Naive B cell (primary cell): ENCODE measurements at regions not wholly inside any gene's neighbourhood (a gene's known extent, or its start where the extent isn't known, plus 50 kb on each side); places are given as distances from the start of the nearest gene placed in this dataset.
A peak's percentile ranks its signal among the peaks of the same experiment; 100 is the strongest.
"Not testable (repeated sequence)": the region's sequence is repeated elsewhere in the genome, so short reads cannot be mapped to it uniquely, and the experiment has no call there.

Experiments used
- ATAC-seq, 2 donors: fragments of 150-1000 bp; cut with Tn5 transposase; 2 replicates each; pipeline ENCODE4 v1.10.0; 2021; ENCODE audit warnings: low read depth in 2 of 2, mild to moderate bottlenecking in 2 of 2, moderate library complexity in 2 of 2
- DNase-seq: peaks from one replicate; pipeline ENCODE4 v3.0.0; 2022
- H3K27ac Mint-ChIP-seq, 6 donors: one replicate each; pipeline ENCODE4 v1.8.0; 2020 to 2022; ENCODE audit warnings: mild to moderate bottlenecking in 6 of 6, mixed read lengths in 6 of 6, moderate library complexity in 5 of 6, inconsistent platforms in 2 of 6
- H3K27me3 Mint-ChIP-seq, 3 donors: one replicate each; pipeline ENCODE4 v1.8.0; 2021 to 2022; ENCODE audit warnings: mixed read lengths in 3 of 3, mild to moderate bottlenecking in 1 of 3
- H3K36me3 Mint-ChIP-seq, 2 donors: one replicate each; pipeline ENCODE4 v1.8.0; 2020 to 2022; ENCODE audit warnings: mixed read lengths in 2 of 2, inconsistent platforms in 1 of 2, mild to moderate bottlenecking in 1 of 2
- H3K4me1 Mint-ChIP-seq, 3 donors: one replicate each; pipeline ENCODE4 v1.8.0; 2020 to 2022; ENCODE audit warnings: mixed read lengths in 3 of 3, inconsistent platforms in 1 of 3, mild to moderate bottlenecking in 1 of 3, moderate library complexity in 1 of 3
- H3K4me3 Mint-ChIP-seq, 8 donors: one replicate each; pipeline ENCODE4 v1.8.0; 2020 to 2022; ENCODE audit warnings: mild to moderate bottlenecking in 8 of 8, mixed read lengths in 8 of 8, moderate library complexity in 8 of 8, inconsistent platforms in 2 of 8
- H3K9me3 Mint-ChIP-seq, 7 donors: one replicate each; pipeline ENCODE4 v1.8.0; 2020 to 2022; ENCODE audit warnings: mixed read lengths in 7 of 7, mild to moderate bottlenecking in 5 of 7, inconsistent platforms in 2 of 7, moderate library complexity in 1 of 7

GRCh38 chr17:6373599-6373998 is 61.3 kb downstream of the AIPL1 start:
- H3K9me3 Mint-ChIP-seq: peaks cover 0 to 22% (median 9%) of the 10 kb centered on the region in 7 donors
- H3K4me1 Mint-ChIP-seq: peaks cover 10 to 17% (median 16%) of the 10 kb centered on the region in 3 donors
- peak overlapping the region in 1 of 8 donors; percentile 44 for H3K4me3 Mint-ChIP-seq
- H3K27me3 Mint-ChIP-seq: peaks cover 27 to 47% (median 28%) of the 10 kb centered on the region in 3 donors
- ATAC-seq: peak; percentile 55 to 56
- peak overlapping the region in 1 of 6 donors; percentile 50 for H3K27ac Mint-ChIP-seq
- H3K36me3 Mint-ChIP-seq, DNase-seq: not testable (repeated sequence)

- peaks cover 24 to 58% (median 51%) of the 10 kb centered on the region in 3 donors for H3K27me3 Mint-ChIP-seq
- ATAC-seq (no peak), DNase-seq (no peak)
- no peak overlapping the region for H3K4me3 Mint-ChIP-seq
- no peaks in the 10 kb centered on the region for H3K9me3 Mint-ChIP-seq
- H3K27ac Mint-ChIP-seq: no peak overlapping the region
- no peaks in the 10 kb centered on the region for H3K36me3 Mint-ChIP-seq
- no peaks in the 10 kb centered on the region for H3K4me1 Mint-ChIP-seq
Observed at GRCh38 chr17:6366221-6366666, 68.7 kb downstream of the AIPL1 start.

GRCh38 chr17:6365200-6365943 is 69.5 kb downstream of the AIPL1 start:
- H3K27me3 Mint-ChIP-seq: peaks cover 24 to 58% (median 49%) of the 10 kb centered on the region in 3 donors

GRCh38 chr17:6361733-6362132 is 73.2 kb downstream of the AIPL1 start:
- DNase-seq: no peak
- no peak overlapping the region for H3K4me3 Mint-ChIP-seq
- H3K27me3 Mint-ChIP-seq: peaks cover 21 to 55% (median 54%) of the 10 kb centered on the region in 3 donors
- no peaks in the 10 kb centered on the region for H3K4me1 Mint-ChIP-seq
- ATAC-seq: no peak
- H3K27ac Mint-ChIP-seq: no peak overlapping the region
- peaks cover 0 to 6% (median 0%) of the 10 kb centered on the region in 7 donors for H3K9me3 Mint-ChIP-seq
- H3K36me3 Mint-ChIP-seq: no peaks in the 10 kb centered on the region

More at GRCh38 chr17:6365200-6365943, 69.5 kb downstream of the AIPL1 start:
- Mint-ChIP-seq H3K4me1 (no peaks in the 10 kb centered on the region), H3K4me3 (no peak overlapping the region), H3K9me3 (peaks cover 0 to under 1% (median 0%) of the 10 kb centered on the region in 7 donors), H3K27ac (no peak overlapping the region), H3K36me3 (no peaks in the 10 kb centered on the region)
- DNase-seq (no peak), ATAC-seq (no peak)

- H3K9me3 Mint-ChIP-seq: peaks cover 0 to 6% (median 0%) of the 10 kb centered on the region in 7 donors
- H3K36me3 Mint-ChIP-seq: no peaks in the 10 kb centered on the region
- no peak for ATAC-seq
- DNase-seq: no peak
- no peak overlapping the region for H3K4me3 Mint-ChIP-seq
- H3K4me1 Mint-ChIP-seq: no peaks in the 10 kb centered on the region
- H3K27me3 Mint-ChIP-seq: peaks cover 14 to 43% (median 41%) of the 10 kb centered on the region in 3 donors
- peak overlapping the region in 1 of 6 donors; percentile 49 for H3K27ac Mint-ChIP-seq
Observed at GRCh38 chr17:6358131-6358530, 76.8 kb downstream of the AIPL1 start.

- ATAC-seq (no peak), DNase-seq (no peak)
- H3K9me3 Mint-ChIP-seq: peaks cover 0 to 6% (median 0%) of the 10 kb centered on the region in 7 donors
- no peaks in the 10 kb centered on the region for H3K4me1 Mint-ChIP-seq
- no peak overlapping the region for H3K27ac Mint-ChIP-seq
- no peak overlapping the region for H3K4me3 Mint-ChIP-seq
- H3K27me3 Mint-ChIP-seq: peaks cover 18 to 45% (median 39%) of the 10 kb centered on the region in 3 donors
- H3K36me3 Mint-ChIP-seq: no peaks in the 10 kb centered on the region
Observed at GRCh38 chr17:6356562-6356961, 78.4 kb downstream of the AIPL1 start.

GRCh38 chr17:6355196-6355595 is 79.7 kb downstream of the AIPL1 start:
- H3K36me3 Mint-ChIP-seq: no peaks in the 10 kb centered on the region
- DNase-seq: no peak
- H3K4me1 Mint-ChIP-seq: no peaks in the 10 kb centered on the region
- H3K27ac Mint-ChIP-seq: no peak overlapping the region
- no peak for ATAC-seq
- H3K9me3 Mint-ChIP-seq: peaks cover 0 to 4% (median 0%) of the 10 kb centered on the region in 7 donors
- H3K27me3 Mint-ChIP-seq: peaks cover 19 to 45% (median 44%) of the 10 kb centered on the region in 3 donors
- no peak overlapping the region for H3K4me3 Mint-ChIP-seq

- Mint-ChIP-seq H3K9me3 (no peaks in the 10 kb centered on the region), H3K27me3 (peaks cover 23 to 53% (median 41%) of the 10 kb centered on the region in 3 donors), H3K27ac (no peak overlapping the region), H3K36me3 (no peaks in the 10 kb centered on the region), H3K4me3 (no peak overlapping the region), H3K4me1 (no peaks in the 10 kb centered on the region)
- ATAC-seq (no peak), DNase-seq (no peak)
Observed at GRCh38 chr17:6352801-6353560, 81.9 kb downstream of the AIPL1 start.

- no peak overlapping the region for H3K27ac Mint-ChIP-seq
- H3K36me3 Mint-ChIP-seq: no peaks in the 10 kb centered on the region
- peaks cover 23 to 62% (median 39%) of the 10 kb centered on the region in 3 donors for H3K27me3 Mint-ChIP-seq
- H3K4me1 Mint-ChIP-seq: no peaks in the 10 kb centered on the region
- no peak overlapping the region for H3K4me3 Mint-ChIP-seq
- no peak for DNase-seq
- ATAC-seq: no peak
- H3K9me3 Mint-ChIP-seq: no peaks in the 10 kb centered on the region
Observed at GRCh38 chr17:6352016-6352415, 82.9 kb downstream of the AIPL1 start.

GRCh38 chr17:6350806-6351205 is 84.1 kb downstream of the AIPL1 start:
- no peaks in the 10 kb centered on the region for H3K9me3 Mint-ChIP-seq
- ATAC-seq (no peak), DNase-seq (no peak)
- no peaks in the 10 kb centered on the region for H3K36me3 Mint-ChIP-seq
- peak overlapping the region in 1 of 8 donors; percentile 53 for H3K4me3 Mint-ChIP-seq
- H3K27me3 Mint-ChIP-seq: peaks cover 32 to 62% (median 34%) of the 10 kb centered on the region in 3 donors
- no peak overlapping the region for H3K27ac Mint-ChIP-seq
- H3K4me1 Mint-ChIP-seq: no peaks in the 10 kb centered on the region

- Mint-ChIP-seq H3K27ac (no peak overlapping the region), H3K4me3 (no peak overlapping the region), H3K27me3 (peaks cover 22 to 50% (median 36%) of the 10 kb centered on the region in 3 donors), H3K36me3 (no peaks in the 10 kb centered on the region), H3K4me1 (no peaks in the 10 kb centered on the region), H3K9me3 (peaks cover 0 to 3% (median 0%) of the 10 kb centered on the region in 7 donors)
- ATAC-seq (no peak), DNase-seq (no peak)
Observed at GRCh38 chr17:6348891-6349290, 86.0 kb downstream of the AIPL1 start.

- ATAC-seq (no peak), DNase-seq (no peak)
- H3K4me3 Mint-ChIP-seq: no peak overlapping the region
- no peaks in the 10 kb centered on the region for H3K4me1 Mint-ChIP-seq
- peaks cover 0 to 3% (median 0%) of the 10 kb centered on the region in 7 donors for H3K9me3 Mint-ChIP-seq
- H3K36me3 Mint-ChIP-seq: no peaks in the 10 kb centered on the region
- no peak overlapping the region for H3K27ac Mint-ChIP-seq
- H3K27me3 Mint-ChIP-seq: peaks cover 14 to 41% (median 27%) of the 10 kb centered on the region in 3 donors
Observed at GRCh38 chr17:6347776-6348175, 87.1 kb downstream of the AIPL1 start.

GRCh38 chr17:6346986-6347385 is 87.9 kb downstream of the AIPL1 start:
- Mint-ChIP-seq H3K4me1 (no peaks in the 10 kb centered on the region), H3K4me3 (no peak overlapping the region), H3K27me3 (peaks cover 8 to 35% (median 22%) of the 10 kb centered on the region in 3 donors), H3K36me3 (no peaks in the 10 kb centered on the region), H3K27ac (no peak overlapping the region), H3K9me3 (peaks cover 0 to 3% (median 0%) of the 10 kb centered on the region in 7 donors)
- no peak for ATAC-seq
- DNase-seq: no peak
